Psoas muscle (tissue), 7 donors: ENCODE measurements at regions not wholly inside any gene's neighbourhood (a gene's known extent, or its start where the extent isn't known, plus 50 kb on each side); places are given as distances from the start of the nearest gene placed in this dataset.

Experiments
- ATAC-seq, 4 donors: fragments of 200-7000 bp; cut with Tn5 transposase; one replicate each; pipeline ENCODE4 v1.9.1; 2020; ENCODE audit warnings: moderate library complexity in 3 of 4, mild to moderate bottlenecking in 2 of 4
- DNase-seq, 2 donors: peaks; one replicate each; pipeline ENCODE4 v3.0.0-alpha.2; 2020
- H3K27ac ChIP-seq: fragments of 200-600 bp; one replicate; pipeline ENCODE4 v1.8.0; 2022
- H3K27me3 ChIP-seq, 3 donors: fragments of 200-600 bp in 1 of 3; one replicate each; pipeline versions ENCODE4 v1.6.1 to v1.8.0; 2013 to 2022; ENCODE audit warnings: low read length in 2 of 3, mild to moderate bottlenecking in 2 of 3, moderate library complexity in 1 of 3; ENCODE audit not compliant: insufficient read depth in 3 of 3
- H3K36me3 ChIP-seq, 2 donors: fragments of 200-600 bp in 1 of 2; one replicate each; pipeline versions ENCODE4 v1.6.1 to v1.8.0; 2013 to 2022; ENCODE audit warnings: low read depth in 1 of 2, mild to moderate bottlenecking in 1 of 2, moderate library complexity in 1 of 2; ENCODE audit not compliant: insufficient read depth in 1 of 2
- H3K4me1 ChIP-seq: fragments of 200-600 bp; one replicate; pipeline ENCODE4 v1.8.0; 2022
- H3K4me3 ChIP-seq: fragments of 200-600 bp; one replicate; pipeline ENCODE4 v1.8.0; 2022; ENCODE audit warnings: mild to moderate bottlenecking
- H3K9me3 ChIP-seq: fragments of 200-600 bp; one replicate; pipeline ENCODE4 v1.8.0; 2022
- WGBS, 3 donors: extraction: QIAGEN DNeasy Blood & Tissue Kit; methylation state at CpG; one replicate each; pipeline versions ENCODE4 v1.1.6 to v1.1.7; 2013; 5-methylcytosine and 5-hydroxymethylcytosine counted together
- intact Hi-C, 2 donors: fragments of 100-400 bp; cut with DNase I; formaldehyde crosslinking; loops; one replicate each; pipeline versions ENCODE4 v1.11.0 to v1.14.2; 2022
- TF ChIP-seq, protein P1 (sequence below): fragments of 200-600 bp; IDR thresholded peaks from one replicate; pipeline ENCODE4 v1.8.0; 2022; ENCODE audit warnings: antibody characterized with exemption
- donor health status: healthy with polysubstance abuse.
- donor health status: DM: no; HTN: no; CAD: no; lungs with moderate emphysema.
- donor health status: Bipolar disorder and iron deficiency.
- donor health status: healthy.
- donor health status: DM: yes; HTN: yes; CAD: no.
- donor health status: DM: no; HTN: no; CAD: no.
- donor health status: DM: yes; HTN: yes; CAD: no.

DNA sequence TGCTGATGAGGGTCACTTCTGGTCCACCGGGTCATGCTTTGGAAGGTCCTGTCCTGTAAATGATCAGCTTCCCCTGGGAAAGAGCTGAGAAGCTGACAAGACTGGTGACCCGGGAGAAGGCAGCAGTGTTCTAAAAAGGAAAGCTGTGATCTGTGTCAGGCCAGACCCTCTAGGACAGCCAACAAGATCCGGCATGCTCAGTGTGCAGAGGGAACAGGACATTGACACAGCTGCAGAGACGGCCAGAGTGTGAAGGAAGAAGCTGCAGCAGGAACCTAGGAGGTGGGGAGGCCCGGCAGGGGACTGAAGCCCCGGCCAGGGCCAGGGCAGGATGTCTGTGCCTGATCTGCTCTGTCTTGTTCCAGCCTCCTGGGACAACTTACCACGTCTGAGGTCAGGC is 372.7 kb upstream of the ID2 start:
- Histone ChIP-seq H3K36me3 (no peaks in the 10 kb centered on the region), H3K27me3 (no peaks in the 10 kb centered on the region), H3K9me3 (no peaks in the 10 kb centered on the region), H3K27ac (no peak overlapping the region), H3K4me3 (no peak overlapping the region), H3K4me1 (no peaks in the 10 kb centered on the region)
- TF ChIP-seq, protein P1, sequence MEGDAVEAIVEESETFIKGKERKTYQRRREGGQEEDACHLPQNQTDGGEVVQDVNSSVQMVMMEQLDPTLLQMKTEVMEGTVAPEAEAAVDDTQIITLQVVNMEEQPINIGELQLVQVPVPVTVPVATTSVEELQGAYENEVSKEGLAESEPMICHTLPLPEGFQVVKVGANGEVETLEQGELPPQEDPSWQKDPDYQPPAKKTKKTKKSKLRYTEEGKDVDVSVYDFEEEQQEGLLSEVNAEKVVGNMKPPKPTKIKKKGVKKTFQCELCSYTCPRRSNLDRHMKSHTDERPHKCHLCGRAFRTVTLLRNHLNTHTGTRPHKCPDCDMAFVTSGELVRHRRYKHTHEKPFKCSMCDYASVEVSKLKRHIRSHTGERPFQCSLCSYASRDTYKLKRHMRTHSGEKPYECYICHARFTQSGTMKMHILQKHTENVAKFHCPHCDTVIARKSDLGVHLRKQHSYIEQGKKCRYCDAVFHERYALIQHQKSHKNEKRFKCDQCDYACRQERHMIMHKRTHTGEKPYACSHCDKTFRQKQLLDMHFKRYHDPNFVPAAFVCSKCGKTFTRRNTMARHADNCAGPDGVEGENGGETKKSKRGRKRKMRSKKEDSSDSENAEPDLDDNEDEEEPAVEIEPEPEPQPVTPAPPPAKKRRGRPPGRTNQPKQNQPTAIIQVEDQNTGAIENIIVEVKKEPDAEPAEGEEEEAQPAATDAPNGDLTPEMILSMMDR: no peak
- intact Hi-C loops: no loop called here
- ATAC-seq (no peak), DNase-seq (no peak)
- 54 to 64% (median 56%) methylated on average over 7 of the region's 7 CpGs for WGBS, 3 donors

DNA sequence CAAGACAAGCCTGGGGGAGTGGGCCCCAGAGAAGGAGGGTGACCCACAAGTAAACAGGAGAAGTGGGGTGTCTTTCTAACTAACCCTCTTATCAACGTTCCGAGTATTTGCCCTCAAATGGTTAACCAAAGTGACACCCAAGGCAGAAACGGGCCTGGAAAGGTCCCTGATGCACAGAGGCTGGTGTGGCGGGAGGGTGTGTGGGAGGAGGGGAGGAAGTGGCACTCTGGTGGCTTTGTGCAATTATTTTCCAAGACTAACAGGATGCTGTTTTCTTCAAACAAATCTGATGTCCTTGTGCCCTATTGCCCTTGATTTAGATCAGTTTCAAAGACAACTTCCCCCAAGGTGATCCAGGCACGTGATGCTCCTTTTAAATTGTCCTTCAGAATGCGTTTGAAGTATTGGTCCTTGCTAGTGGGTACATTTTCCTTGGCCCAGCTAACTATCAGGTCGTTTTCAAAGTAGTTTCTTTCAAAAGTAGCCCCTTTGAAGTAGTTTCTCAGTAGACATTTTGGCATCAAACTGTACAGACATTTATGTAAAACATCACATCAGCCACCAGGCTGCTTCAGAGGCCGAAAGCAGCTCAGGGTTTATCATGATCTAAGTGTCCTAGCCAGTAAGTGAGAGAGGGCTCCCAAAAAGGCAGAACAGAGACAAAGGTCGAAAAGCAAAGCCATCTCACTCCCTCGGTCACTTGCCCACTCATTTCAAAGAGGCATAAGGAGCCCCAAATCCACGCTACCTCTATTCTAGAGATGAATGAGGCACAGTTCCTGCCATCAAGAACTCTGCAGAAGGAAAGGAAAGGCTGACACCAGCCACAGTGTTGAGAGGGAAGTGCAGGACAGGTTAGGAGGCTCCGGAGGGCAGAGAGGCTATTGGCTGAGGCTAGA is 371.1 kb upstream of the ID2 start:
- TF ChIP-seq, protein P1: no peak
- Histone ChIP-seq H3K36me3 (no peaks in the 10 kb centered on the region), H3K4me1 (no peaks in the 10 kb centered on the region), H3K27me3 (no peaks in the 10 kb centered on the region), H3K9me3 (no peaks in the 10 kb centered on the region), H3K27ac (no peak overlapping the region), H3K4me3 (no peak overlapping the region)
- DNase-seq (no peak), ATAC-seq (no peak)
- 70 to 72% (median 71%) methylated on average over 12 of the region's 12 CpGs for WGBS, 3 donors
- intact Hi-C loops: no loop called here

DNA sequence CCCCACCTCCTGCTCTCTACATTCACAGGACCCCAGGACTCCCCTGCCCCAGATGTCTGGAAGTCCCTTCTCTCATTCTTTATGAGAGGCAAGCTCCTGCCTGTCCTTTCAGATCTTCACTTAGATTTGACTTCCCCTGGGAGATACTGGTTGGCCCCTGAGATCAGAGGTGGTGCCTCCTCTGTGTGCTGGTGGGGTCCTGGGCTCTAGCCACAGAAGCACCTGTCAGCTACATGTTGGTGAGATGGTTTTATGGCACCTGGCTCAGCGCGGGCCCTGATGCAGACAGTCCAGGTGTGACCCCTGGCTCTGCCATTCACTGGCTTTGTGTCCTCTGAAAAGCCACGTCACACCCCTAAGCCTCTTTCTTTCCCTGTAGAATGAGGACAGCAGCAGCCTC is 369.6 kb upstream of the ID2 start:
- ATAC-seq (no peak), DNase-seq (no peak)
- 78 to 85% (median 83%) methylated on average over 3 of the region's 3 CpGs for WGBS, 3 donors
- no peaks in the 10 kb centered on the region for H3K36me3 ChIP-seq
- no peaks in the 10 kb centered on the region for H3K4me1 ChIP-seq
- TF ChIP-seq, protein P1: no peak
- no peak overlapping the region for H3K4me3 ChIP-seq
- H3K27me3 ChIP-seq: no peaks in the 10 kb centered on the region
- H3K9me3 ChIP-seq: no peaks in the 10 kb centered on the region
- H3K27ac ChIP-seq: no peak overlapping the region
- intact Hi-C loops: no loop called here

DNA sequence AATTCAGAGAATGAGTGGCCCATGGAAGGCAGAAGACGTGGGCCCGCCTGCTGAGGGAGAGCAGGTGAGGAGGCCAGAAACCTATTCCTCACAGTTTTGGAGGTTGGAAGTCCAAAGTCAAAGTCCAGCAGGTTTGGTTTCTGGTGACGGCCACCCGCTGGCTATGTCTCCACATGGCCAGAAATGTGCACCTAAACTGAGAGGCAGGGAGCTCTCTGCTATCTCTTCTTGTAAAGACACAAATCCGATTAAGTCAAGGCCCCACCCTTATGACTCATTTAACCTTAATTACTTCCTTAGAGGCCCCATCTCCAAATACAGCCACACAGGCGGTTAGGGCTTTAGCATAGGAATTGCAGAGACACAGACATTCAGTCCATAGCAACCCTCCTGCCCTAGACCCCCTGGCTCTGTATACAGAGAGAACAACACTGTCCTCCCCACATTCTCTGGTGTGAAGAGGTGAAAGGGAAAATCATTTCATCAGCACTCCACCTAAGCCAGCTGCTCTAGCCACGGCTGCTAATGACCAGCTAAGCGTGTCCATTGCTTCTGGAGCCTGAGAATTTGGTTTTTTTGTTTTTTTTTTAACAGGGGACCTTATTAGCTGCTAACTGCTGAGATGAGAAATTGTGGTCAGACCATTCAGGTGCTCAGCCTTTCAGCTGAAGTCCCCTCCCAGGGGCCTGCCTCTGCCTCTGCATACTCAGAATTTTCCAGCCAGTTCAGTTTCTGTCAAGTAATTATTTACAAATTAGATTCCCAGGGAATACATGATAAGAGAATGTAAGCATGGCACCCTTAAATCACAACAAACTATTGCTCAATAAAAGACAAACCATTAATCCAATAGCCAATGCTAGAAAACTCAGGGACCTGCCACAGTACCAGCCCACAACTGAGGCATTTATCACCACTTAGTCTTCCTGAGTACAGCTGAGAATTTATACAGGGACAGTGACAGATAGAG is 368.7 kb upstream of the ID2 start:
- Histone ChIP-seq H3K27ac (no peak overlapping the region), H3K36me3 (no peaks in the 10 kb centered on the region), H3K27me3 (no peaks in the 10 kb centered on the region), H3K9me3 (no peaks in the 10 kb centered on the region), H3K4me3 (no peak overlapping the region), H3K4me1 (no peaks in the 10 kb centered on the region)
- TF ChIP-seq, protein P1: no peak
- intact Hi-C loops: no loop called here
- DNase-seq: no peak
- ATAC-seq: no peak
- 80 to 84% (median 81%) methylated on average over 8 of the region's 8 CpGs for WGBS, 3 donors
